Smooth muscle cell (in vitro differentiated cells): ENCODE measurements at regions not wholly inside any gene's neighbourhood (a gene's known extent, or its start where the extent isn't known, plus 50 kb on each side); places are given as distances from the start of the nearest gene placed in this dataset.

ENCODE experiments used
- DNase-seq: peaks from one replicate; lab custom pipeline; 2025; ENCODE audit not compliant: unreplicated experiment; lab: John Stamatoyannopoulos, UW
- H2AFZ ChIP-seq: fragments of 200-600 bp; sonication (generic); 2 replicates; pipeline ENCODE4 v1.6.0; 2016; ENCODE audit warnings: antibody characterized with exemption, low read depth, mild to moderate bottlenecking
- H3F3A ChIP-seq: fragments of 200-600 bp; sonication (generic); 2 replicates; pipeline ENCODE4 v1.6.0; 2017; ENCODE audit warnings: antibody characterized with exemption, low read depth
- H3K27ac ChIP-seq: fragments of 200-600 bp; sonication (generic); 2 replicates; pipeline ENCODE4 v1.5.1; 2016; ENCODE audit warnings: low read depth, mild to moderate bottlenecking
- H3K27me3 ChIP-seq: fragments of 200-600 bp; sonication (generic); 2 replicates; pipeline ENCODE4 v1.6.1; 2016; ENCODE audit warnings: low read depth, mild to moderate bottlenecking
- H3K36me3 ChIP-seq: fragments of 200-600 bp; sonication (generic); 2 replicates; pipeline ENCODE4 v1.5.1; 2016; ENCODE audit warnings: low read depth
- H3K4me1 ChIP-seq: fragments of 200-600 bp; sonication (generic); 2 replicates; pipeline ENCODE4 v1.5.1; 2016; ENCODE audit warnings: low read depth
- H3K4me2 ChIP-seq: fragments of 200-600 bp; sonication (generic); 2 replicates; pipeline ENCODE4 v1.6.0; 2016; ENCODE audit warnings: mild to moderate bottlenecking
- H3K4me3 ChIP-seq: fragments of 200-600 bp; sonication (generic); 2 replicates; pipeline ENCODE4 v1.5.1; 2016; ENCODE audit warnings: mild to moderate bottlenecking
- H3K79me2 ChIP-seq: fragments of 200-600 bp; sonication (generic); 2 replicates; pipeline ENCODE4 v1.6.0; 2016; ENCODE audit warnings: low read depth, mild to moderate bottlenecking
- H3K9ac ChIP-seq: fragments of 200-600 bp; sonication (generic); 2 replicates; pipeline ENCODE4 v1.6.0; 2016; ENCODE audit warnings: low read depth
- H3K9me3 ChIP-seq: fragments of 200-600 bp; sonication (generic); replicated peaks from 2 replicates; pipeline ENCODE4 v1.5.1; 2016; ENCODE audit warnings: low read depth
- H4K20me1 ChIP-seq: fragments of 200-600 bp; sonication (generic); 2 replicates; pipeline ENCODE4 v1.6.0; 2016; ENCODE audit warnings: low read depth
- CTCF ChIP-seq: fragments of 200-600 bp; sonication (generic); IDR thresholded peaks from 2 replicates; pipeline ENCODE4 v1.5.1; 2017; ENCODE audit warnings: borderline replicate concordance, mild to moderate bottlenecking, antibody characterized with exemption; ENCODE audit not compliant: insufficient read depth, poor library complexity, severe bottlenecking
- WGBS: methylation state at CpG from one replicate; pipeline ENCODE4 v1.1.7; 2016; ENCODE audit warnings: low lambda C conversion rate; 5-methylcytosine and 5-hydroxymethylcytosine counted together

- peaks cover 6% of the 10 kb centered on the region for H3F3A ChIP-seq
- no peak overlapping the region for H3K9ac ChIP-seq
- H3K4me2 ChIP-seq: peak overlapping the region; percentile 34
- H3K27ac ChIP-seq: peak overlapping the region; percentile 3
- no peaks in the 10 kb centered on the region for H4K20me1 ChIP-seq
- no peak overlapping the region for H3K4me3 ChIP-seq
- no peaks in the 10 kb centered on the region for H3K27me3 ChIP-seq
- no peak for DNase-seq
- H2AFZ ChIP-seq: peak overlapping the region; percentile 57
- no peaks in the 10 kb centered on the region for H3K36me3 ChIP-seq
- TF ChIP-seq CTCF: no peak
- 11% methylated on average over 1 of the region's 1 CpG for WGBS
- no peaks in the 10 kb centered on the region for H3K79me2 ChIP-seq
- H3K9me3 ChIP-seq: no peaks in the 10 kb centered on the region
- H3K4me1 ChIP-seq: no peaks in the 10 kb centered on the region
Measured at GRCh38 chr13:76466043-76466442, 420.2 kb downstream of the KCTD12 start.

- DNase-seq: no peak
- Histone ChIP-seq H4K20me1 (no peaks in the 10 kb centered on the region), H3K4me3 (no peak overlapping the region), H3K36me3 (no peaks in the 10 kb centered on the region), H3K79me2 (no peaks in the 10 kb centered on the region), H3K27me3 (no peaks in the 10 kb centered on the region), H3K9ac (no peak overlapping the region), H2AFZ (no peak overlapping the region), H3K9me3 (no peaks in the 10 kb centered on the region), H3K27ac (no peak overlapping the region), H3K4me1 (no peaks in the 10 kb centered on the region), H3K4me2 (no peak overlapping the region), H3F3A (peaks cover 6% of the 10 kb centered on the region)
- 88% methylated on average over 2 of the region's 2 CpGs for WGBS
- TF ChIP-seq CTCF: no peak
Measured at GRCh38 chr13:76463314-76463713, 422.9 kb downstream of the KCTD12 start.

GRCh38 chr13:76461999-76462398 lies 424.2 kb downstream of the KCTD12 start:
- no peak for TF ChIP-seq CTCF
- Histone ChIP-seq H3K4me1 (no peaks in the 10 kb centered on the region), H3K27ac (no peak overlapping the region), H3K4me3 (no peak overlapping the region), H2AFZ (no peak overlapping the region), H3K9ac (no peak overlapping the region), H3K4me2 (no peak overlapping the region), H4K20me1 (no peaks in the 10 kb centered on the region), H3F3A (peaks cover 6% of the 10 kb centered on the region), H3K27me3 (no peaks in the 10 kb centered on the region), H3K9me3 (no peaks in the 10 kb centered on the region), H3K79me2 (no peaks in the 10 kb centered on the region), H3K36me3 (no peaks in the 10 kb centered on the region)
- 89% methylated on average over 4 of the region's 4 CpGs for WGBS
- DNase-seq: no peak

GRCh38 chr13:76461484-76461883 lies 424.7 kb downstream of the KCTD12 start:
- Histone ChIP-seq H4K20me1 (no peaks in the 10 kb centered on the region), H3F3A (peaks cover under 1% of the 10 kb centered on the region), H3K4me3 (no peak overlapping the region), H3K27ac (no peak overlapping the region), H3K9ac (no peak overlapping the region), H3K9me3 (no peaks in the 10 kb centered on the region), H3K4me2 (peak overlapping the region; percentile 23), H3K36me3 (no peaks in the 10 kb centered on the region), H3K4me1 (no peaks in the 10 kb centered on the region), H3K27me3 (no peaks in the 10 kb centered on the region), H3K79me2 (no peaks in the 10 kb centered on the region), H2AFZ (no peak overlapping the region)
- no peak for DNase-seq
- WGBS: 61% methylated on average over 1 of the region's 1 CpG
- TF ChIP-seq CTCF: no peak
